ENCODE measurements at regions not wholly inside any gene's neighbourhood (a gene's known extent, or its start where the extent isn't known, plus 50 kb on each side); places are given as distances from the start of the nearest gene placed in this dataset.

DNA sequence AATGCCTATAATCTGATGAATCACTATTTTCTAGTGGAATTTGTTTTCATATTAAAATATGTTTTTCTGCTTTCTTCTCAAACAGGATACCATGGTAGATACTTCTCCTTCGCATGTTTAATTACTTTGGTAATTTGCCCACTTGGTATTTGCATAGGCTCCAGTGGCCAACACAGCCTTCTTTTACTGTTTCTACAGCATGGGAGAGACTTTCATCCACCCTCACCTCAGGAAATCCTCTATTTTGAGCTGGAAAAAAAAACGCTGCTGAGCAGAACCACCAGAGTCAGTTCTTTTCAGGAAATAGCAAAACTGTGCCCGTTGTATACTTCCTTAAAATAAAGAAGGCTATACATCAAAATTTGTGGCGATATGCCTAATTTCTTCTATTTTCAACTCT lies 213.3 kb downstream of the MDFIC start:
- peak; percentile 7 for DNase-seq (ENCODE audit: low spot score)

DNA sequence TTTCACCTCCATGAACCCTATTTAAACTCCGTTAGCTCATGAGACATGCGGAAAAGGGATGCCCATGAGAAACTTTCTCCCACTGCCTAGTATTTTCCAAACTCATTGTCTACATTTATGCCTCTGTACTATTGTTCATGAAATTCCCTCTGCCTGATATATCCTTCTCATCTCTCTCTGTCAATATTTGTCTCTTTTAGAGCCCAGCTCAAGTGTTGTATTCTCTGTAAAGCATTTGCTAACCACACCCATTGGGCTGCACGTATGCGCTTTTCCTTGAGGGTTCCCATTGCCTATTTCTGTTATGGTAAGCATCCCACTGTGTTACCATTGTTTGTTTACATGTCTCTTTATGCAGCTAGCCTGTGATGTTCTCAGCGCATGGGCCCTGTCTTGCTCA lies 211.4 kb downstream of the MDFIC start:
- no peak for DNase-seq (ENCODE audit: low spot score)

DNA sequence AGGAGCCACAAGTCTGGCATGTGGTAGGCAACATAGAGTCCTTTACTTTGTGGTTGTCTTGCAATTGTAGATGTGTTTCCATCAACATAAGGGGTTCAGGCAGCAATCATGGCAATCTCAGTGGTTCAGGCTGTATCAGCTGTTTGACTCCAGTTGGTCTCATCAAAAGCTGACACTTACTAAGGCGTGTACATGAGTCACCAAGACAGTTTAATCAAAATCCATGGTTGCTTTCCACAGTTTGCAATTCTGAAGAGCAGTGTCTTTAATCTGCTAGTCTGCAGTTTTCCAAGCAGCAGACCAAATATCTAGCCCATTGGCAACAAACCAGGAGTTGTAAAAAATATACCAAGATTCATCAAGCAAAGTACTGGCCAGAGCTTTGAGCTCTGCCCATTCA lies 210.2 kb downstream of the MDFIC start:
- no peak for DNase-seq (ENCODE audit: low spot score)

DNA sequence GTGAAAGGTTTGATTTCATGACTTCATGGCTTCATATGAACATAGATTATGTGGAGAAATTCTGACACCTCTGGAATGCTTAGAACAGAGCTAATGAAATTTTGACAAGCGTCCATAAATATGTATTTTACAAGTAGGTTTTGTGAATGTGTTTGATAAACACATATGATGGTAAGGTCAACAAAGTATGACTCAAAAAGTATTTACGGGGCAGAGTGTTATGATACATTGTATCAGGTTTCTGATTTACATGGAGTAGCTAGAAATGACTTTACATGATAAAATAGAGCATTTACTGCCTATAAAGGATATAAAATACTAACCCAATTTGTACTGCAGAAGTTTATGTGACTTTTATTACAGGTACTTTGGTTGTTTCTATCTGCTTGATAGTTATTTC lies 206.3 kb downstream of the MDFIC start:
- no peak for DNase-seq (ENCODE audit: low spot score)

DNA sequence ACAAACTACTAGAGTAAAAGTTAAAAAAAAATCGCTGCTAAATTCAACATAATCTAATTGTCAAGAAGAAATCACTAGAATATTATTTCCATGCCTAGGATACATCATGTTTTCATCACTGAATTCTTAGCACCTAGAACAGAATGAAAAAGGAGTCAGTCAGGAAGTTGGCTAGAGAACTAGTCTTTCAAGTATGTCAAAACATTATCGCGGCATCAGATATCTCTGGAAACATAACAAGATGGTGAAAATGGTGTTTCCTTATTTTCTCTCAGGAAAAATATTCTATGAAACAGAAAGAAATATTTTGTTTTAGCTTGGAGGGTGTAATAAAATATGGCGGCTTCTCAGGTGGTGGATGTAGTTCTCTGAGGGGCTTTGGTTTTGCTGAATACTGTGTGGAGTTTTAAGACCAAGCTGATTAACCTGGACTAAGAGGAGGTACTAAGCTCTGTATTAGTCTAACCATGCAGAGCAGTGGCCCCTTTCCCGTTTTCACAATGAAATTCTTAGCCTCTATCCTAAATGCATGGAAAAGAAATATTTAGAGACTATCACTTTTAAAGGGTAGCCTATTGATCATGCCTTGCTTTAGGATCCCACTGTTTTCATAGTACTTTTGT lies 205.6 kb downstream of the MDFIC start:
- DNase-seq (ENCODE audit: low spot score): peak; percentile 41

DNA sequence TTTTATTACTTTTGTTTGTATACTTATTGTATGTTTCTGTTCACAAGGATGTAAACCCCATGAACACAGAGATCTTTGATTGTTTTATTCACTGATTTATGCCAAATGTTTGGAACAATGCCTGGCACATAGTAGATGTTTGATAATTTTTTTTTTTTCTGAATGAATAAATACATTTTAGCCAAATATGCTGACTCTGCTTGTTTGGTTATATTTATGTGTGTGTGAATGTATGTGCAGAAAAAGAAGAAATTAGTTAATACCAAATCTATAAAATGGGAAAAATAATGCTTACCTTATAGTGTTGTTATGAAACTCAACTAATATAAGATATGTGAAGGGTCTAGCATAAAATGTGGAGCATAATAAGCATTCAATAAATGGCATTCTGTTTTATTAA lies 203.9 kb downstream of the MDFIC start:
- no peak for DNase-seq (ENCODE audit: low spot score)

DNA sequence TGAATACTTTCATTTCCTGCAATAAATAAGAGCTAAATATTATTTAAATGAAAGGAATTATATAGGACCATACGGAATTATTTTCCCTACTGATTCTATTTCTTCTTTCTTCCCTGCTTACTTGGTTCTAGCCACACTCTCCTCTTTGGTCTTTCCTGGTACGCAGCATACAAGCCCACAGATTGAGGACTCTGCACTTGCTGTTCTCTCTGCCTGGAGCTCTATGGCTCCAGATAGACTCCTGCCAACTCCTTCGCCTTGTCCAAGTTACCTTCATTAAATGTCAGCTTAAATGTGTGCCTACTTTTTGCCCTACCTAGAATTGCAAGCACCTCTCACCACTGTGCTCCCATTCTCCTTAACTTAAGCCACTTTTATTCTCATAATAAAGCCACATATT lies 203.4 kb downstream of the MDFIC start:
- DNase-seq (ENCODE audit: low spot score): no peak

DNA sequence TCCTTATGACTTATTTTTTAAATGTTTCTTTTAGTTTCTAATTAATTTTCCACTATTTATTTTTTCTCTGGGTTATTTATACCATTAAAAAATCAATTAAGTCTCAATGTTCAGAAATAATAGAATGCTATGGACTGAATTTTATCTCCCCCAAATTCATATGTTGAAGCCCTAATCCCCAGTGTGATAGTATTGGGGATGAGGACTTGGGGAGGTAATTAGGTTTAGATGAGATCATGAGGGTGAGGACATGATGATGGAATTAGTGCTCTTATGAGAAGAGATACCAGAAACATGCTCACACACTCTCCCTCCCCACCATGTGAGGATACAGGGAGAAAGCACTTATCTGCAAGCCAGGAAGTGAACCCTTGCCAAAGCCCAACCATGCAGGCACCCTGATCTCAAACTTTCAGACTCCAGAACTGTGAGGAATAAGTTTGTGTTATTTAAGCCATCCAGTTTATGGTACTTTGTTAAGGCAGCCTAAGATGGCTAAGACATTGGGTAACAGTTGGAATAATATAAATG lies 202.6 kb downstream of the MDFIC start:
- peak; percentile 19 for DNase-seq (ENCODE audit: low spot score)

DNA sequence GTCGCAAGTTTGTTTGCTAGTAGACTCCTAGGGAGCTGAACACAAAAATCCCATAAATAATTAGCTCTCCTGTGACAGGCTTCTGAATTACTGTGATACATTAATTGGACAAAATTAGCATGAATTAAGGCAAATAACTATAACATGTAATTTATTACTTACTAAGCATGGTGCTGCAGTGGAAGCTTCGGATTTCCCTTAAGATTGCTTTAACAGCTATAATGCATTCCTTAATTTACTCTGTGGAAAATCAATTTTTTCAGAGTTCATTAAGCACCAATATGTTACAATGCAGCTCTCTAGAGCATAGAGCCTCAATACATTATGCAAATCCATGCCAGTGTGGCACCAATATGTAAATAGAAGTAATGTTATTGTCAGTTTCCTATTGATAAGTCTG lies 201.5 kb downstream of the MDFIC start:
- no peak for DNase-seq (ENCODE audit: low spot score)

DNA sequence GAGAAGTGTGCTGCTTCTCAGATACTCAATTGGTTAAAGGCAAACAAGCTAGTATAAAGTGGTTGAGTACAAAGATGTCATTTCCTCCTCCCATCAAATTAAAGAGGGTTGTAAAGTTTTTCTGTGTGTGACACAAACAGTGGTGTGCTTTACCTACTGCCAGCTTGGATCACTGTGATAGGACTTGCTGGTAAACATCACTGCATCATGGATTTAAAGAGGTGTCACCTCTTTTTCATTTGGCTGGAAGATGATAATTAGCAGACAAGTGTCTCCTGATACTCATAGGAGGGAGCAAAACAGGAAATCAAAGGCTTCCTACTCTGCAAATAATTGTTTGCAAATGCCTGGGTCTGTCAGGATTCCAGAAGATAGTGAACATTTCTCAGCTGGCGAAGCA lies 200.5 kb downstream of the MDFIC start:
- DNase-seq (ENCODE audit: low spot score): peak; percentile 28

DNA sequence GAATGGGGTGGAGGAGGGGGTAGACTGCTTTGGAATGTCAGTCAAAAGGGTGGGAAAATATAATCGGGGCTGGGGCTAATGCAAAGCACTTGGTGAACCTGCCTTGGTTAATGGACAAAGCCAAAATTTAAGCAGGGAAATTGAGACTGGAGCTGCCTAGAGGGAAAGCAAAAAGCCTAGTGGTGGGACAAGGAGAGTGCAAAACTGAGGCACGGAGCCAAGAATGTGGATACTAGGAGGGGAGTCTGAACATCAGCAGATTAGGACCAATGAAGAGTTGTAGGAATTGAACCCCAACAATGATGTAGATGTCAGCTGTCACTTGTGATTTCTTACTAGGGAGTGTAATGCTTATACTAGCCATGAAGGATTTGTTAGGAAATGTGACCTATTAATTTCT lies 195.9 kb downstream of the MDFIC start:
- DNase-seq (ENCODE audit: low spot score): no peak

DNA sequence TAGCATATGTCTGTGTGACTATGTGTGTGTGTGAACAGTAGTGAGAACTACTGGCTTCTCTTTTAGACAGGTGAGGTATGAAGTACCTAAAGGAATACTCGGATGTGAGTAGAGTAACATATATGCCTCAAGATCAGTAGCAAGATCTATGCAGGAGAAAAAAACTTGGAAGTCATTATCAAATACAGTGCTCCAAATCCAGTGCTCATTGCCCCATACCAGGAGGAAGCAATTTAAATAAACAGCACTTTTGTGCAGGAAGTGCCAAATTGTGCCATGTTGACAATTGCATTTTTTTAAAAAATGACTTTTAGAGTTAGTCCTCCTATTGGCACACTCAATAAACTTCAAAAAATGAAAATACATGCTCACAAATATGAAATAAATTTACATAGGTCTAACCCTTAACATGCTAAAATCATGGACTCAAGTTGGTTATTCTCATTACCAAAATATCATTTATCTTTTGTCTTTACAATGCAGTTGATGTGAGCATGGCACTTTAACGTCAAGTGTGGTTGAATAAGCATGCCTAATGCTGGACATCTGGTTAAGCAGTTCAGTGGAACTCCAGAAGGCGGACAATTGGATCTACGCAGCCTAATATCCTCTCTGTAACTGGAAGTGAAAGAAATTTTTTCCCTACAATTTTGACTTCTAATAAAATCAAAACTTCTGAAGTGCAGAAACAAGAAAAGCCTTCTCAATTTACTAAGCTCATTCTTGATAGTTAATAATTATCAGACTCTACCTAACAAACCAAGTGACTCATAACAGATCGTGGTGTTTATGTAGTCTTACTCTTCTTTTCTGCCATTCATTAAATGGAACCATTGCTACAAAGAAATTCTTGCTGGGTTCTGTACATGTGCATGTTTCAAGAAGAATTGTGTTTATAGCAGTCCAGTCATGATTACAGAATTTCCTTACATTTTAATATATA lies 195.2 kb downstream of the MDFIC start:
- no peak for DNase-seq (ENCODE audit: low spot score)

DNA sequence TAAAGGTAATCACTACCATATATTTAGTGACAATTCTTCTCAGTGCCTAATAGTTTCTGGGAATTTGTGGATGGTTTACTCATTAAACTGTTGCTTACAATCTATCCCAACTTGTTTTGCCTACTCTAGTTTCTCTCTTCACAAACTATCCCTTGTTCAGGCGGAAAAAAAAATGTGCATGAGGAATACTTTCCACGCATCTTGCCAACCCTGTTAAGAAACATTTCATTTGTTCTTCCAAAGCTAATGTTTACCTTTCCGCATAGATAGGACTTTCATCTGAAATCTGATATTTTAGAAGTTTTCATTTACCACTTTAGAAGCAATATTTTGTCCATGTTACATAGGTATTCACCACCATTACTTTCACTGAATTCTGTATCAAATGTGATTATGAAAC lies 191.9 kb downstream of the MDFIC start:
- DNase-seq (ENCODE audit: low spot score): no peak

DNA sequence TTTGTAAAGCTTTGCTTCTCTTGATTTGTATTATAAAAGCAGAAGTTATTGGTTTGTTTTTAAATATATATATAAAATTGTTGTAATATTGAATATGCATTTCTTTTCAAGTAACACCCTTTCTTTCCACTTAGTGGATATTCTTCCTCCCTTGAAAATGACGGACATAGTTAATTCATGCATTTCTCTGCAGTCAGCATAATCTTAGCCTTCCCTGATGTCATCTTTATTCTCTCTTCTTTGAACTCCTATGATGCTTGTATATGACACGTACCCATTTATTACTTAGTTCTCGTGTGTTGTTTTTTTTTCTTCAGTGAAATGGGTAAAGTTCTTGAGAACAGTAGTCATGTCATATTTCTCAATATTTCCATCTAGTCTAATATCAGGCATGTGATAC lies 191.2 kb downstream of the MDFIC start:
- no peak for DNase-seq (ENCODE audit: low spot score)

DNA sequence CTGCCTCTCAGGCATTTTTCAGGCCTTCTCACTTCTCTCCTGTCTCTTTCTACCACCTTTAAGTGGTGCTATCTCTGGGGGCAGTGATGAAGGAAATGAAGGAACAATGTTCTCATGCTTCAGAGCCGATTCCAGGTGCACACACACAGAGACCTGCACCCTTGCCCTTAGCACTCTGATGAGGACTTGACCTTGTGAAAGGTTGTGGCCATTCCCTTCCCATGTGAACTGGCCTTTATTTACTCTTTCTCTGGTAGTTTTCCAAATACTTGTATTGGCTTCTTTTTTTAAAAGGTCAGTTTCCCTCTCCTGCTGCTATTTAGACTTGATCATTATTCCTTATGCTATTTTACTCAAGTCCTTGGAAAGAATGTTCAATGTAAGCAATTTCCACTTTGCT lies 188.6 kb downstream of the MDFIC start:
- DNase-seq (ENCODE audit: low spot score): no peak

DNA sequence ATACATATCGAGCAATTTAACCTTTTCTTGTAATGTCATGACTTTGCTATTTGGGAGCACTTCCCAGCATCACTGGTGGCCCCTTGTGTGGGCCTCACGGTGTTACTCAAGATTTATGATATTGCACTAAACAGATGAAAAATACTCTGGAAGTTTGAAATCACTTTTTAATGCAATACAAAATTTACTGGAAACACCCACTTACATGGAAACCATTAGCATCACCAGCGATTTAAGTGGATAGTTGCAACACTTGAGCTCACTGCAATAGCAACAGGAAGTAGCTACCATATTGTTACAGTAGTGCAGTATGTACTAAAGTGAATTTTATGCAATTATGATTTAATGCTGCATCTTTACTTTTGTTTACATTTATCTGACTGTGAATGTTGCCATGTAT lies 184.4 kb downstream of the MDFIC start:
- no peak for DNase-seq (ENCODE audit: low spot score)

DNA sequence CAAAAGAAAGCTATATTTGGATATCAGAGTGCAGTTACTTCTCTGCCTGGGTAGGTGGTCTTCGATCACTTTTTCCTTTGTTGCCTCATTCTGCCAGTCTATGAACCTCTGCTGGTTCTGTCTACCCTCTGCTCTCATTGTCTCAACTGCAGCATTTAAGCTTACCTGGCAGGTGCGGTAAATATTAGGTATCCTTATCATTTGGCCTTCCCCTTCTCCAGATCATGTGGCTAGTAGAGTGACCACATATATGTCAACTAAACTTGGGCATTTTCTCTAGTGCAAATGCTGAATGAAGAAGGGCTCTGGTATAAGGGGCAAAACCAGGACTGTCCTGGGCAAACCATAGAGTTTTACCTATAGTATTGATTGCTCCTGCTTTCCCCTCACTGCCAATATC lies 180.8 kb downstream of the MDFIC start:
- no peak for DNase-seq (ENCODE audit: low spot score)

DNA sequence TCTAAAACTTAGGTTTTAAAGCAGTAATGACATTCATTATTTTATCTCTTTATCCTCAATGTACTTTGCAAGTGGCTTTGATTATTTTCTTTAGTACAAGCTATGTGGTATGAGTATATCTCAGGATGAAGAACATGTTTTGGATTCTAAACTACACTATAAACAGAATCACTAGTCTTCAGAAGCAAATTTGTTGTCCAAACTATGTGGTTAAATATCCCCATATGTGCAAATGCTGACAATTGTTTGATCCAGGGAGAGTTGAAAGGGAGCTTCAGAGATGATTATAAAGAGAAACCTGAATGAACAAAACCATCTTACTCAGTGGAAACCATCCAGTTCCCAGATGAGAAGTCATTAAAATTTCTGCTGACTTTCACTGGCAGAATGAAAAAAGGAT lies 179.3 kb downstream of the MDFIC start:
- no peak for DNase-seq (ENCODE audit: low spot score)

DNA sequence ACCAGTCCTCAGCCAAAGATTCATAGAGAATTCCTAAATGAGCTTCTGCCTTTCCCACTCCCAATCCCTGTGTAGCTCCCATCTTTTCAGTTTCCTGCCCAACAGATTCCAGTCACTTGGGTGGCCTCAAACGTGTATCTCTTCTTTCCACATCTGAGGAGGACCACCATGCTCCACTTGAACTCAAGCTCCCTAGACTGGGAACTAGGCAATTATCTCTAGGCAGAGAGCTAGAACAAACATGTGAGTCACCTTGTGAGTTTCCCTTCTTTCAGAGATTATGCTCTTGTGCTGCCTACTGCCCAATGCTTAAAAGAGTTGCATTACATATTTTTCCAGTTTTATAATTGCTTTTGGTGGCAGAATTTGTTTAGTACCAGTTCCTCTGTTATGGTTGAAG lies 178.0 kb downstream of the MDFIC start:
- DNase-seq (ENCODE audit: low spot score): no peak

DNA sequence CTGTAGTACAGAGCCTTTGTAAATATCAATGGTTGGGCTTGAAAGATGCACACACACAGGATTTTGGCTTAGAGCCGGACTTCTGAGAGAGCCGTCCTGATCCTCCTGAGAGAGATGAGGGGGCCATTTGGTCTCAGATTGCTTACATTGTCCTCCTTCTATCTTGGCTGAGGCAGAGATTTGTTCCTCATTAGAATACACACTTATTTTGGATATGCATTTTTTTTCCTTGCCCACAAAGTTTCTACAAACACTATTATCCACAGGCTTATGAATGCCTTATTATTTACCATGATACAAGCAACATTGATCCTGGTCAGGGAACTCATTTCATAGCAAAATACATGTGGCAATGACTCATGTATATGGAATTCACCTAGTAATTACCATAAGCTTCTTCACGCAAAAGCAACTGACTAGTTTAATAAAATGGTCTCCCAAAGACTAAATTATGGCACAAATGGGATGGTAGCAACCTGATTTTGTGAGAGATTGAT lies 175.3 kb downstream of the MDFIC start:
- DNase-seq (ENCODE audit: low spot score): peak; percentile 43

DNA sequence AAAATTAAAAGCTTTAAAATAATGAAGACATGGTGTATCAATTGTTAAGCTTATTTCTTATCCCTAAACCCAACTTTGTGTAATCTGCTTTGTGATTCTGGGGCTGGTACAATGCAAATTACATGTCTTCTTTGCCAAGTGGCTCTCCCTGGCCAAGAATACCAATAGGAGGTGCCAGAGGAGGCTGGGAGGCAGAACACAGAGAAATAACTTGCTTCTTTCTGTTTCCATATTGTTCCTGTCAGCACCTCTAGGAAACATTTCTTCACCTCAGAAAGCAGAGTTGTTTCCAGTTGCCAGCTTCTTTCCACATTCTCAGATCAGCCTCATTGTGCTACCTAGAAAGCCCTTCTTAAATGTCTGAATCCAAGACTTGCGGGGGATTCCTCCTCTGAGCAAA lies 174.4 kb downstream of the MDFIC start:
- DNase-seq (ENCODE audit: low spot score): no peak

DNA sequence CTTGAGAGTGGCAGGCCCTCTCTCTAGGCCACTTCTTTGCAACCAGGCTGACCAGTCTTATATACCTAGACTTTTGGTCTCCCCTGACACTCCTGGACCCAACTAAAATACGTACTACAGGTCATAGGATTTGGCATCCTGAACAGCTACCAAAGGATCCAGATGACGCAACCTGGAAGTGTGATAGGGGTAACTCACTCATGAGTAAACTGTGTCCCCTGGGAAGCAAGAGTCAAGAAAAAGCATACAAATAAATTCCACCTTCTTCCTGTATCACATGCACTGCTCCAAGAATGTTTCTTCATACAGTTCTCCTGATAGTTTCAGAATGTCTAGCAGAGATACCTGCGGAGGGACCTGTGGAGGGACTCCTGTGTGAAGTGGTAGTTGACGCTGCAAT lies 172.3 kb downstream of the MDFIC start:
- DNase-seq (ENCODE audit: low spot score): no peak

DNA sequence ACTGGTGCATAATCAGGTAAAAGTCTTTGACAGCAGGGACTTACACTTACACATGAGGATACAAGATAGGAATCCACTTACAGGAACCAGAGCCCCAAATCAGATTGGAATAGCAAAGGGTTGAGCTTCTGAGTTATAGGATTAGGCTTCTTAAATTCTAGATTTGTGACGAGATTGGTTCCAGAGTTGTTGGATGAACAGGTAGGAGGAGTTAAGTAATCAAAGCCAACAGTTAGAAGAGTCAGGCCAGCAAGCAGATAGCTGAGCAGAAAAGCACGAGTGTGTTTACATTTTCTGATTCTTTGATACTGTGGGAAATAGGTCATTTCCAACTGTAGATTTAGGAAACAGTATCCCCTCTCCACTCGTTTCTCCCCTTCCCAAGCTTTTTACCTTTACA lies 167.0 kb downstream of the MDFIC start:
- peak; percentile 56 for DNase-seq (ENCODE audit: low spot score)

All from umbilical cord (tissue), 1 donor.